Right lung (tissue), 2 donors: ENCODE measurements at regions not wholly inside any gene's neighbourhood (a gene's known extent, or its start where the extent isn't known, plus 50 kb on each side); places are given as distances from the start of the nearest gene placed in this dataset.
"Not testable (repeated sequence)": the region's sequence is repeated elsewhere in the genome, so short reads cannot be mapped to it uniquely, and the experiment has no call there.

Experiments used
- DNase-seq, 2 donors: peaks; one replicate each; pipeline ENCODE4 v3.0.0-alpha.2; 2013

- no peak for DNase-seq
These were observed 932.3 kb upstream of the EPHA5 start for GRCh38 chr4:66602622-66603021.

- no peak for DNase-seq
These were observed 921.7 kb upstream of the EPHA5 start for GRCh38 chr4:66591968-66592367.

GRCh38 chr4:66590488-66591215 is 920.4 kb upstream of the EPHA5 start:
- no peak for DNase-seq

- DNase-seq: no peak
These were observed 918.9 kb upstream of the EPHA5 start for GRCh38 chr4:66589183-66589582.

- DNase-seq: no peak
These were observed 915.5 kb upstream of the EPHA5 start for GRCh38 chr4:66585767-66586166.

GRCh38 chr4:66577922-66578321 is 907.6 kb upstream of the EPHA5 start:
- DNase-seq: no peak

- DNase-seq: no peak
These were observed 904.9 kb upstream of the EPHA5 start for GRCh38 chr4:66575008-66575696.

- no peak for DNase-seq
These were observed 904.1 kb upstream of the EPHA5 start for GRCh38 chr4:66574145-66574978.

- no peak for DNase-seq
These were observed 902.7 kb upstream of the EPHA5 start for GRCh38 chr4:66572949-66573348.

GRCh38 chr4:66571145-66571695 is 900.9 kb upstream of the EPHA5 start:
- DNase-seq: no peak

GRCh38 chr4:66569228-66569627 is 898.9 kb upstream of the EPHA5 start:
- no peak for DNase-seq

- DNase-seq: no peak
These were observed 898.1 kb upstream of the EPHA5 start for GRCh38 chr4:66568431-66568830.

- DNase-seq: no peak
These were observed 897.7 kb upstream of the EPHA5 start for GRCh38 chr4:66568001-66568400.

GRCh38 chr4:66567551-66567950 is 897.3 kb upstream of the EPHA5 start:
- DNase-seq: no peak

- no peak for DNase-seq
These were observed 895.5 kb upstream of the EPHA5 start for GRCh38 chr4:66565801-66566200.

GRCh38 chr4:66564901-66565651 is 894.8 kb upstream of the EPHA5 start:
- DNase-seq: no peak

- no peak for DNase-seq
These were observed 892.1 kb upstream of the EPHA5 start for GRCh38 chr4:66562276-66562806.

GRCh38 chr4:66561465-66562053 is 891.3 kb upstream of the EPHA5 start:
- not testable (repeated sequence) for DNase-seq

GRCh38 chr4:66558651-66559050 is 888.4 kb upstream of the EPHA5 start:
- DNase-seq: no peak

GRCh38 chr4:66556651-66557278 is 886.5 kb upstream of the EPHA5 start:
- no peak for DNase-seq
